GM12874 (cell line): ENCODE measurements at regions not wholly inside any gene's neighbourhood (a gene's known extent, or its start where the extent isn't known, plus 50 kb on each side); places are given as distances from the start of the nearest gene placed in this dataset.

Experiments
- CTCF ChIP-seq: IDR thresholded peaks from 2 replicates; pipeline ENCODE4 v1.5.1; 2011; ENCODE audit warnings: low read depth, mild to moderate bottlenecking, control low read depth, low read length, moderate library complexity; ENCODE audit not compliant: insufficient read depth

GRCh38 chr10:9709849-9710248, 1307.8 kb upstream of the CELF2 start:
- TF ChIP-seq CTCF = no peak

- TF ChIP-seq CTCF = no peak
Observed at GRCh38 chr10:9712393-9712792, 1305.3 kb upstream of the CELF2 start.

GRCh38 chr10:9719246-9719645, 1298.4 kb upstream of the CELF2 start:
- TF ChIP-seq CTCF = no peak

- TF ChIP-seq CTCF = no peak
Observed at GRCh38 chr10:9733766-9734165, 1283.9 kb upstream of the CELF2 start.

- no peak for TF ChIP-seq CTCF
Observed at GRCh38 chr10:9734218-9734617, 1283.5 kb upstream of the CELF2 start.

- no peak for TF ChIP-seq CTCF
Observed at GRCh38 chr10:9735731-9736130, 1281.9 kb upstream of the CELF2 start.

- TF ChIP-seq CTCF = no peak
Observed at GRCh38 chr10:9743639-9744038, 1274.0 kb upstream of the CELF2 start.

GRCh38 chr10:9745158-9745557, 1272.5 kb upstream of the CELF2 start:
- no peak for TF ChIP-seq CTCF
